Lower leg skin (tissue), 3 donors: ENCODE measurements at regions not wholly inside any gene's neighbourhood (a gene's known extent, or its start where the extent isn't known, plus 50 kb on each side); places are given as distances from the start of the nearest gene placed in this dataset.

Source experiments
- POLR2A ChIP-seq, 2 donors: fragments of 450-650 bp; IDR thresholded peaks; one replicate each; pipeline ENCODE4 v1.6.1; 2016 to 2017; ENCODE audit warnings: antibody characterized with exemption in 2 of 2, mild to moderate bottlenecking in 1 of 2, moderate library complexity in 1 of 2
- TF ChIP-seq, protein P1 (sequence below), 3 donors: fragments of 450-650 bp; IDR thresholded peaks; one replicate each; pipeline ENCODE4 v1.5.1; 2016; ENCODE audit warnings: antibody characterized with exemption in 3 of 3, mild to moderate bottlenecking in 3 of 3, moderate library complexity in 2 of 3

DNA sequence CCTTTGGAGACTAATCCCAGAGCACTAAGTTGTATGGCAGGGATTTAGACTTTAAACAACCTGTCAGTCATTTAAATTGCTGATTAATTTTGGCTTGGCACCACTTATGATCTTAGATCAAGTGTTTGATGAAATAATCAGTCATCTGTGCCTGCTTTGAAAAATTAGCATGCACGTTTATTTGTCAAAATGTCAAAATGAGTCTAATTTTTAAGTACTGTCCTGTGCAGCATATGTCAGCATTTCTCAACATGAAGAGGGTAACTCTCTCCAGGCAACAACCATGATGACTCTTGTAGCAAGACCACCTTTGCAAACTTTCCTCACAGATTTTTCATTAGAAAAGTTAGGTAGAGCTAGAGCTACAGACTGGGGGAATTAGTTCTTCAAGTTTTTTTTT lies 155.7 kb upstream of the GJE1 start:
- TF ChIP-seq, protein P1, sequence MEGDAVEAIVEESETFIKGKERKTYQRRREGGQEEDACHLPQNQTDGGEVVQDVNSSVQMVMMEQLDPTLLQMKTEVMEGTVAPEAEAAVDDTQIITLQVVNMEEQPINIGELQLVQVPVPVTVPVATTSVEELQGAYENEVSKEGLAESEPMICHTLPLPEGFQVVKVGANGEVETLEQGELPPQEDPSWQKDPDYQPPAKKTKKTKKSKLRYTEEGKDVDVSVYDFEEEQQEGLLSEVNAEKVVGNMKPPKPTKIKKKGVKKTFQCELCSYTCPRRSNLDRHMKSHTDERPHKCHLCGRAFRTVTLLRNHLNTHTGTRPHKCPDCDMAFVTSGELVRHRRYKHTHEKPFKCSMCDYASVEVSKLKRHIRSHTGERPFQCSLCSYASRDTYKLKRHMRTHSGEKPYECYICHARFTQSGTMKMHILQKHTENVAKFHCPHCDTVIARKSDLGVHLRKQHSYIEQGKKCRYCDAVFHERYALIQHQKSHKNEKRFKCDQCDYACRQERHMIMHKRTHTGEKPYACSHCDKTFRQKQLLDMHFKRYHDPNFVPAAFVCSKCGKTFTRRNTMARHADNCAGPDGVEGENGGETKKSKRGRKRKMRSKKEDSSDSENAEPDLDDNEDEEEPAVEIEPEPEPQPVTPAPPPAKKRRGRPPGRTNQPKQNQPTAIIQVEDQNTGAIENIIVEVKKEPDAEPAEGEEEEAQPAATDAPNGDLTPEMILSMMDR (IDR thresholded peaks at IDR 0.05): no peak
- TF ChIP-seq POLR2A (IDR thresholded peaks at IDR 0.05): no peak
